OCI-LY1 (cell line): ENCODE measurements at regions not wholly inside any gene's neighbourhood (a gene's known extent, or its start where the extent isn't known, plus 50 kb on each side); places are given as distances from the start of the nearest gene placed in this dataset.

Source experiments
- H2AFZ ChIP-seq: fragments of 200-600 bp; sonication (generic), shearing (Covaris generic); 2 replicates; pipeline ENCODE4 v1.6.0; 2014; ENCODE audit warnings: antibody characterized with exemption, mild to moderate bottlenecking, low read length
- H3F3A ChIP-seq: fragments of 200-600 bp; sonication (generic), shearing (Covaris generic); 2 replicates; pipeline ENCODE4 v1.6.0; 2014; ENCODE audit warnings: mild to moderate bottlenecking, antibody characterized with exemption, low read length, moderate library complexity; ENCODE audit not compliant: insufficient read depth
- H3K27ac ChIP-seq: fragments of 200-600 bp; sonication (generic); 2 replicates; pipeline ENCODE4 v1.5.1; 2014; ENCODE audit warnings: low read length, mixed run types, mild to moderate bottlenecking, low read depth; ENCODE audit not compliant: poor library complexity, severe bottlenecking
- H3K27me3 ChIP-seq: fragments of 200-600 bp; sonication (generic); 2 replicates; pipeline ENCODE4 v1.6.0; 2014; ENCODE audit warnings: antibody characterized with exemption, mild to moderate bottlenecking, low read length, moderate library complexity; ENCODE audit not compliant: insufficient read depth
- H3K36me3 ChIP-seq: fragments of 200-600 bp; sonication (generic); 2 replicates; pipeline ENCODE4 v1.6.1; 2014; ENCODE audit warnings: mild to moderate bottlenecking, antibody characterized with exemption, low read length, moderate library complexity, mixed read lengths; ENCODE audit not compliant: insufficient read depth
- H3K4me1 ChIP-seq: fragments of 200-600 bp; sonication (generic); 2 replicates; pipeline ENCODE4 v1.5.1; 2014; ENCODE audit warnings: mild to moderate bottlenecking, low read length, moderate library complexity; ENCODE audit not compliant: insufficient read depth, severe bottlenecking
- H3K4me2 ChIP-seq: fragments of 200-600 bp; sonication (generic), shearing (Covaris generic); 2 replicates; pipeline ENCODE4 v1.6.1; 2014; ENCODE audit warnings: low read length
- H3K4me3 ChIP-seq: fragments of 200-600 bp; sonication (generic); 2 replicates; pipeline ENCODE4 v1.5.1; 2014; ENCODE audit warnings: low read length, low read depth, mild to moderate bottlenecking, mixed read lengths; ENCODE audit not compliant: poor library complexity, severe bottlenecking
- H3K79me2 ChIP-seq: fragments of 200-600 bp; shearing (Covaris generic); 2 replicates; pipeline ENCODE4 v1.6.1; 2016; ENCODE audit warnings: mixed run types, low read length, mixed read lengths; ENCODE audit not compliant: insufficient read depth
- H3K9ac ChIP-seq: fragments of 200-600 bp; sonication (generic), shearing (Covaris generic); 2 replicates; pipeline ENCODE4 v1.6.1; 2014; ENCODE audit warnings: mild to moderate bottlenecking, low read length, mixed read lengths
- H3K9me2 ChIP-seq: fragments of 200-600 bp; sonication (generic), shearing (Covaris generic); 2 replicates; pipeline ENCODE4 v1.6.1; 2014; ENCODE audit warnings: low read depth, mild to moderate bottlenecking, low read length, mixed read lengths
- H3K9me3 ChIP-seq: fragments of 200-600 bp; shearing (Covaris generic); 2 replicates; pipeline ENCODE4 v1.6.1; 2014; ENCODE audit warnings: low read length, mixed read lengths
- H4K20me1 ChIP-seq: fragments of 200-600 bp; sonication (generic), shearing (Covaris generic); 2 replicates; pipeline ENCODE4 v1.6.0; 2016; ENCODE audit warnings: mild to moderate bottlenecking, low read length; ENCODE audit not compliant: insufficient read depth
- EZH2 ChIP-seq: fragments of 200-600 bp; sonication (generic), shearing (Covaris generic); IDR thresholded peaks from 2 replicates; pipeline ENCODE4 v1.8.0; 2017; ENCODE audit warnings: borderline replicate concordance, mixed run types, mild to moderate bottlenecking, antibody characterized with exemption, low read length, moderate library complexity, mixed read lengths
- TF ChIP-seq, protein P1 (sequence below): fragments of 200-600 bp; sonication (generic), shearing (Covaris generic); IDR thresholded peaks from 2 replicates; pipeline ENCODE4 v1.5.1; 2017; ENCODE audit warnings: mild to moderate bottlenecking, antibody characterized with exemption, low read length, moderate library complexity, mixed read lengths

DNA sequence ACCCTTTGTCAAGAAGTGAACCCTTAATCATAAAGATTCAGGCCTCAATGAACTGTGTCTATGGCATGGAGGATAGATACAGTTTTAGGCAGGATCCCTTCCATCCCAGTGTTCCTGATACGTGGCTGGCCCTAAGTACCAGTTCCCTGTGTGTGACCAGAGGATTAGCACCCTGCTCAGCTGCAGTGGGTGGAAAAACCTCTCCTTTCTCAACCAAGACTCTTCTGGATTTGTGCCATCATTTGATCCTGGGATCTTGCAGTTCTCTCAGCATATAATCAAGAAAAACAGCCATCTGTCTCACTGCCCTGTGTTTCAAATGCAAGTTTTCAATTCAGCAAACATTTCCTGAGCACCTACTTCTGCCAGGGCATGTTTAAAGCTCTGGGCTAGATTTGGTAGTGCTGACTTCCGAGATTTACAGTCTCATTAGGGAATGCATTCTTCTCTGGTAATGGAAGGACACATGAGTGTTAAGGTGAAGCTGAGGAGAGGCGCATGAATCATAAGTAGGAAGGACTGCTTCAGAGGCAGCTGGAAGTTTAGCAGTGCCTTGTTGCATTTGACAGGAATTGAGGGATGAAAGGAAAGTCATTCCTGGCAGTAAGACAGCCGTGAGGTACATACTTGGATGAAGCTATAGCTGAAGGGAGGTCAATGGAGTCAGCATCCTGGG lies 388.3 kb downstream of the MFSD1 start:
- no peak for TF ChIP-seq EZH2
- TF ChIP-seq, protein P1, sequence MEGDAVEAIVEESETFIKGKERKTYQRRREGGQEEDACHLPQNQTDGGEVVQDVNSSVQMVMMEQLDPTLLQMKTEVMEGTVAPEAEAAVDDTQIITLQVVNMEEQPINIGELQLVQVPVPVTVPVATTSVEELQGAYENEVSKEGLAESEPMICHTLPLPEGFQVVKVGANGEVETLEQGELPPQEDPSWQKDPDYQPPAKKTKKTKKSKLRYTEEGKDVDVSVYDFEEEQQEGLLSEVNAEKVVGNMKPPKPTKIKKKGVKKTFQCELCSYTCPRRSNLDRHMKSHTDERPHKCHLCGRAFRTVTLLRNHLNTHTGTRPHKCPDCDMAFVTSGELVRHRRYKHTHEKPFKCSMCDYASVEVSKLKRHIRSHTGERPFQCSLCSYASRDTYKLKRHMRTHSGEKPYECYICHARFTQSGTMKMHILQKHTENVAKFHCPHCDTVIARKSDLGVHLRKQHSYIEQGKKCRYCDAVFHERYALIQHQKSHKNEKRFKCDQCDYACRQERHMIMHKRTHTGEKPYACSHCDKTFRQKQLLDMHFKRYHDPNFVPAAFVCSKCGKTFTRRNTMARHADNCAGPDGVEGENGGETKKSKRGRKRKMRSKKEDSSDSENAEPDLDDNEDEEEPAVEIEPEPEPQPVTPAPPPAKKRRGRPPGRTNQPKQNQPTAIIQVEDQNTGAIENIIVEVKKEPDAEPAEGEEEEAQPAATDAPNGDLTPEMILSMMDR: no peak
- Histone ChIP-seq H3K36me3 (no peaks in the 10 kb centered on the region), H3K9ac (no peak overlapping the region), H3K27ac (no peak overlapping the region), H2AFZ (no peak overlapping the region), H3K79me2 (no peaks in the 10 kb centered on the region), H3F3A (no peaks in the 10 kb centered on the region), H3K4me1 (no peaks in the 10 kb centered on the region), H3K9me2 (no peaks in the 10 kb centered on the region), H3K4me3 (no peak overlapping the region), H3K9me3 (no peaks in the 10 kb centered on the region), H3K4me2 (no peak overlapping the region), H3K27me3 (no peaks in the 10 kb centered on the region), H4K20me1 (no peaks in the 10 kb centered on the region)

DNA sequence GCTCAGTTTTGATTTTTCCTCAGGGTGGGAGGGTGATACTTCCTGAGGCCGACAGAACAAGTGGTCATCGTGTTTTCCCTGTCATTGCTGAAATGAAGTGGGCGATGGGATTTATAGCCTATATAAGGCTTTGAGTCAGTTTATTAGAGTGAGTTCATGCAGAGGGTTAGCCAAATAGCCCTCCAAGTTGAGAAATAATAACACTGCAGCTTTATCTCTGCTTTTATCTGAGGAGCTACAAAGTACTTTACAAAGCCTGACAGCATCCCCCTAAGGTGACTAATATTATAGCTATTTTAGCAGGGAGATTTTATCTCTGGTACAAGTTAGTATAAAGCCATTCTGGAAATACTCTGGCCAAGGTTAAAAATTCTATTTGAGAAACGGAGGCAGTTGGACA lies 389.6 kb downstream of the MFSD1 start:
- Histone ChIP-seq H2AFZ (no peak overlapping the region), H3K4me2 (no peak overlapping the region), H3K4me1 (no peaks in the 10 kb centered on the region), H4K20me1 (no peaks in the 10 kb centered on the region), H3K9ac (no peak overlapping the region), H3K9me2 (no peaks in the 10 kb centered on the region), H3K27me3 (no peaks in the 10 kb centered on the region), H3K9me3 (no peaks in the 10 kb centered on the region), H3F3A (no peaks in the 10 kb centered on the region), H3K79me2 (no peaks in the 10 kb centered on the region), H3K4me3 (no peak overlapping the region), H3K27ac (no peak overlapping the region), H3K36me3 (no peaks in the 10 kb centered on the region)
- TF ChIP-seq EZH2: no peak
- TF ChIP-seq, protein P1: no peak

DNA sequence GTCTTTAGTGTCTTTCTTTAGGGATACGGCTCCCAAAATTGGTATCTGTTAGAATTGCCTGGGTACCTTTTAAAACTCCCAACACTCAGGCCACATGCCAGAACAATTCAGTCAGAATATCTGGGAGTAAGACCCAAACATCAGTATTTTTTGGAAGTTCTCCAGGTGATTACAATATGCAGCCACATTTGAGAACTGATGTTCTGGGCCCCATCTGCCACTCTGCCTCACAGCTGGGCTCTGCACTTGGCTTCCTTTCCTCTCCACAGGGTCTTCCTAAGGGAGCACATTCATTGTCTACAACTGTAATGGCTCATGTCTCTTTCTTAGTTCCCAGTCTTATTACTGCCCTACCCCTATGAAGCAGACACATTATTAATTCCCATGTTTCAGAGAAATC lies 394.5 kb downstream of the MFSD1 start:
- Histone ChIP-seq H3K27ac (no peak overlapping the region), H3K9me2 (no peaks in the 10 kb centered on the region), H3K36me3 (no peaks in the 10 kb centered on the region), H3F3A (no peaks in the 10 kb centered on the region), H2AFZ (no peak overlapping the region), H3K27me3 (no peaks in the 10 kb centered on the region), H3K79me2 (no peaks in the 10 kb centered on the region), H4K20me1 (no peaks in the 10 kb centered on the region), H3K4me3 (no peak overlapping the region), H3K4me2 (no peak overlapping the region), H3K9me3 (no peaks in the 10 kb centered on the region), H3K4me1 (no peaks in the 10 kb centered on the region), H3K9ac (no peak overlapping the region)
- no peak for TF ChIP-seq EZH2
- TF ChIP-seq, protein P1: no peak
